NB4 (cell line): ENCODE measurements at regions not wholly inside any gene's neighbourhood (a gene's known extent, or its start where the extent isn't known, plus 50 kb on each side); places are given as distances from the start of the nearest gene placed in this dataset.

Source experiments
- DNase-seq: peaks from one replicate; pipeline ENCODE4 v3.0.0; 2010; ENCODE audit warnings: low read depth
- H3K4me3 ChIP-seq: one replicate; pipeline ENCODE4 v1.5.1; 2011; ENCODE audit warnings: mild to moderate bottlenecking, low read depth, low read length, moderate library complexity
- CTCF ChIP-seq: IDR thresholded peaks from one replicate; pipeline ENCODE4 v1.5.1; 2012; ENCODE audit warnings: low read depth, low read length
- MAX ChIP-seq: IDR thresholded peaks from 2 replicates; pipeline ENCODE4 v1.6.1; 2011; ENCODE audit warnings: low read depth, low read length
- MYC ChIP-seq: IDR thresholded peaks from 2 replicates; pipeline ENCODE4 v1.6.1; 2011; ENCODE audit warnings: low read depth, low read length
- POLR2A ChIP-seq: IDR thresholded peaks from 2 replicates; pipeline ENCODE4 v1.6.1; 2011; ENCODE audit warnings: mild to moderate bottlenecking; ENCODE audit not compliant: insufficient read length; ENCODE audit errors: extremely low read depth

DNA sequence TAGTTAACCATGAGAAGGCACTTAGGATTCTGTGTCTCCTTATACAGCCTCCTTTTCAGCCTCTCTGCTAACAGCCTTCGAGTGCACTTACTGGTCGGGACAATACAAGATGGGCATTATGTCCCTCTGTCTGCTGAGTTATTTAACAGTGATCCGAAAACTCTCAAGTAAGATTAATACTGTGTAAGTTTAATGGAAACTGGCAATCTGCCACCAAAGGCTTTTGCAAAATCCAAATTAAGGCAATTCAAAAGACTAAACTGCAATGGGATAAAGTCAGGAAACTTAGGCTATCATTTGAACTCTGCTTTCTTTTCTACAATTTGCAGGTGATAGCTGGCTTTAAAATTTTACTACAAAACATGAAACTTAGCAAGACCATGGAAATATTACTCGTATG, 477.8 kb downstream of the TFEC start:
- TF ChIP-seq POLR2A: no peak
- TF ChIP-seq MYC: no peak
- TF ChIP-seq CTCF: no peak
- TF ChIP-seq MAX: no peak
- no peak for DNase-seq
- H3K4me3 ChIP-seq: no peak overlapping the region

DNA sequence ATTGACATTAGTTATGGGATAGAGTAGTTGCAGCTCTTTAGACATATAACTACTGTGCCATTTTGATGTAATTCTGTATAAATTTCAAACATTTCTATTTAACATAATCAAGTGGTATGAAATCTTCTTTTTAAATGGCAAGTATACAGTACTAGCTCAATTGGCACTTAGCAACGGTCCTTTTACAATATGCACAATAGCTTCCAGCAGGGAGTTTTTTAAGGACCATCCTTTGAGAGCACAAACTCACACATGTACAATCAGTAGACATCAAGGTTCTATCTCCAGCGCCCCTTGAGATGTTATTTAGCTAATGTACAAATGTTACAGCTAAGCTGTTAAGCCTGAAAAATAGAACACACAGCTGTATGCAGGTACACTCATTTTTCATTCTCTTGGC, 480.7 kb downstream of the TFEC start:
- TF ChIP-seq MAX: no peak
- no peak for TF ChIP-seq POLR2A
- no peak for TF ChIP-seq MYC
- no peak for TF ChIP-seq CTCF
- H3K4me3 ChIP-seq: no peak overlapping the region
- DNase-seq: no peak

DNA sequence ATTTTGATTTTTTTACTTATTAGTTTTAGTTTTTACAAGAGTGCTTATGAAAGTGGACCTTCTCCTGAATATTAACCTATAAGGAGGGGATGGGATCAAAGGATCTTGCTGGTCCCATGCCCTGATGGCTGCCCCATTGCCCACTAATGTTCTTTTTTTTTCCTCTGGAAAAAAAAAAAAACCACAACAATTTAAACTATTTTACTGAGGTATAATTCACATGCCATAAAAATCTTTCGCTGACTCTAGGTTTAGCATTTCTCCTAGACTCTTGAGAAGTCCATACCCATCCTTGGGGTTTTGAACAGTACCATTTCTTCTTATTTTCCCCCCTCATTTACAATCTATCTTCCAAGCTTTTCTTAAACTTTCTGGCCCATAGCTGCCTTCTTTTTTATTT, 481.8 kb downstream of the TFEC start:
- DNase-seq: no peak
- TF ChIP-seq MAX (no peak), POLR2A (no peak), CTCF (no peak), MYC (no peak)

DNA sequence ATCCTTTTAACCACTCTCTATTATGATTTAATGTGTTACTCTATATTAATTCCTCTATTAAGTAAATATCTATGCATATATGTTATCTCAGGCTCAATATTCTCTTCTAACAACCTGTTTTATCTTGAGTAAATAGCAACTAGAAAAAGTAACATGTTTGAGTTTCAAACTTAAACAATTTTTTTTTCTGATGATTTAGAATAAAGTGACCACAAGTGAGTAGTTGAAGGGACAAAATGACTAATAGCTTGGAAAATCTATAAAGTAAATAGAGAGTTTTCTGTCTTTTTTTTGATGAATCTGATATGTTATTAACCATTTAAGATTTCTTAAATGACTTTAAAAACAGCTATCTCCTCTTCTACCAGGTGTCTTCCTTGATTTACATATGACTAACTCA, 483.8 kb downstream of the TFEC start:
- TF ChIP-seq MAX (no peak), CTCF (no peak), POLR2A (no peak), MYC (no peak)
- DNase-seq: no peak

More for the DNA sequence above, 481.8 kb downstream of the TFEC start:
- no peak overlapping the region for H3K4me3 ChIP-seq

GRCh38 chr7:115533785-115534184, 496.8 kb downstream of the TFEC start:
- TF ChIP-seq MAX: no peak

More for the DNA sequence above, 483.8 kb downstream of the TFEC start:
- no peak overlapping the region for H3K4me3 ChIP-seq

GRCh38 chr7:115526278-115526677, 504.3 kb downstream of the TFEC start:
- no peak overlapping the region for H3K4me3 ChIP-seq
- DNase-seq: no peak
- TF ChIP-seq MAX: no peak
- no peak for TF ChIP-seq CTCF
- no peak for TF ChIP-seq POLR2A
- TF ChIP-seq MYC: no peak

More at GRCh38 chr7:115533785-115534184, 496.8 kb downstream of the TFEC start:
- no peak overlapping the region for H3K4me3 ChIP-seq
- no peak for DNase-seq
